ENCODE measurements at regions not wholly inside any gene's neighbourhood (a gene's known extent, or its start where the extent isn't known, plus 50 kb on each side); places are given as distances from the start of the nearest gene placed in this dataset.

- 72% methylated on average over 3 of the region's 3 CpGs for WGBS
- TF ChIP-seq FOXA2 (IDR thresholded peaks at IDR 0.05) (no peak), NR2F2 (IDR thresholded peaks at IDR 0.05) (no peak), HNF4A (conservative IDR thresholded peaks at IDR 0.05) (no peak), SP1 (IDR thresholded peaks at IDR 0.05) (no peak), FOXA1 (IDR thresholded peaks at IDR 0.05) (no peak), MAX (IDR thresholded peaks at IDR 0.05) (no peak), HNF4G (IDR thresholded peaks at IDR 0.05) (no peak), REST (IDR thresholded peaks at IDR 0.05) (no peak), RAD21 (IDR thresholded peaks at IDR 0.05) (no peak), ATF3 (IDR thresholded peaks at IDR 0.05) (no peak), YY1 (IDR thresholded peaks at IDR 0.05) (no peak)
- Histone ChIP-seq H3K36me3 (ENCODE audit: control insufficient read depth in 4 of 4, insufficient read depth in 3 of 4, low read depth in 1 of 4, low read length in 3 of 4) (no peaks in the 10 kb centered on the region), H3K4me1 (ENCODE audit: control insufficient read depth in 4 of 4, insufficient read depth in 4 of 4, low read length in 3 of 4) (no peaks in the 10 kb centered on the region), H3K4me3 (ENCODE audit: low read depth in 1 of 3, low read length in 3 of 3) (no peak overlapping the region), H3K27ac (ENCODE audit: low read depth in 1 of 2, low read length in 2 of 2) (no peak overlapping the region), H3K9me3 (ENCODE audit: control insufficient read depth in 4 of 4, low read length in 3 of 4) (peaks cover 0 to 2% (median 0%) of the 10 kb centered on the region in 4 donors), H3K27me3 (ENCODE audit: control insufficient read depth in 4 of 4, insufficient read depth in 4 of 4, low read length in 3 of 4) (no peaks in the 10 kb centered on the region), H3K9ac (ENCODE audit: low read depth in 1 of 2, low read length in 2 of 2) (no peak overlapping the region)
- DNase-seq (ENCODE audit: low spot score), result no peak
These were observed 1065.7 kb downstream of the DNAJB9 start for GRCh38 chr7:109635374-109635773.

GRCh38 chr7:109637428-109637990, 1067.8 kb downstream of the DNAJB9 start:
- Histone ChIP-seq H3K36me3 (ENCODE audit: control insufficient read depth in 4 of 4, insufficient read depth in 3 of 4, low read depth in 1 of 4, low read length in 3 of 4) (no peaks in the 10 kb centered on the region), H3K27me3 (ENCODE audit: control insufficient read depth in 4 of 4, insufficient read depth in 4 of 4, low read length in 3 of 4) (no peaks in the 10 kb centered on the region), H3K4me3 (ENCODE audit: low read depth in 1 of 3, low read length in 3 of 3) (no peak overlapping the region), H3K9me3 (ENCODE audit: control insufficient read depth in 4 of 4, low read length in 3 of 4) (peaks cover 0 to 2% (median 0%) of the 10 kb centered on the region in 4 donors), H3K9ac (ENCODE audit: low read depth in 1 of 2, low read length in 2 of 2) (no peak overlapping the region), H3K27ac (ENCODE audit: low read depth in 1 of 2, low read length in 2 of 2) (no peak overlapping the region), H3K4me1 (ENCODE audit: control insufficient read depth in 4 of 4, insufficient read depth in 4 of 4, low read length in 3 of 4) (no peaks in the 10 kb centered on the region)
- 58% methylated on average over 4 of the region's 4 CpGs for WGBS
- TF ChIP-seq MAX (IDR thresholded peaks at IDR 0.05) (no peak), HNF4G (IDR thresholded peaks at IDR 0.05) (no peak), ATF3 (IDR thresholded peaks at IDR 0.05) (no peak), EGR1 (IDR thresholded peaks at IDR 0.05; ENCODE audit: low read depth in 2 of 2) (no peak), FOXA2 (IDR thresholded peaks at IDR 0.05) (no peak), GABPA (IDR thresholded peaks at IDR 0.05 in 1 of 2, conservative IDR thresholded peaks at IDR 0.05 in 1 of 2) (no peak), FOXA1 (IDR thresholded peaks at IDR 0.05) (no peak), HNF4A (conservative IDR thresholded peaks at IDR 0.05) (no peak), CTCF (IDR thresholded peaks at IDR 0.05; ENCODE audit: low read depth, low read length, missing input control) (no peak), SP1 (IDR thresholded peaks at IDR 0.05) (no peak), ZBTB33 (IDR thresholded peaks at IDR 0.05) (no peak), TAF1 (conservative IDR thresholded peaks at IDR 0.05) (no peak), YY1 (IDR thresholded peaks at IDR 0.05) (no peak), REST (IDR thresholded peaks at IDR 0.05) (no peak)
- no peak for DNase-seq (ENCODE audit: low spot score)

Data from liver (tissue), 8 donors.